Spleen (tissue), 11 donors: ENCODE measurements at regions not wholly inside any gene's neighbourhood (a gene's known extent, or its start where the extent isn't known, plus 50 kb on each side); places are given as distances from the start of the nearest gene placed in this dataset.

Source experiments
- DNase-seq: peaks from one replicate; pipeline ENCODE4 v3.0.0-alpha.2; 2020
- H3K27ac ChIP-seq, 8 donors: fragments of 200-600 bp; sonication (generic) in 7 of 8; 1 replicate in 4 of 8; 2 replicates in 4 of 8; pipeline versions ENCODE4 v1.5.0 to v1.8.0; 2016 to 2021; ENCODE audit warnings: inconsistent platforms in 4 of 8, mild to moderate bottlenecking in 4 of 8, moderate library complexity in 1 of 8
- H3K27me3 ChIP-seq, 7 donors: fragments of 200-600 bp; sonication (generic) in 6 of 7; replicated peaks in 1 of 7; 1 replicate in 4 of 7; 2 replicates in 3 of 7; pipeline versions ENCODE4 v1.5.0 to v1.8.0; 2016 to 2021; ENCODE audit warnings: inconsistent platforms in 3 of 7, mild to moderate bottlenecking in 1 of 7
- H3K36me3 ChIP-seq, 6 donors: fragments of 200-600 bp; sonication (generic) in 5 of 6; 1 replicate in 4 of 6; 2 replicates in 2 of 6; pipeline versions ENCODE4 v1.5.0 to v1.8.0; 2016 to 2021; ENCODE audit warnings: inconsistent platforms in 2 of 6
- H3K4me1 ChIP-seq, 6 donors: fragments of 200-600 bp; sonication (generic) in 5 of 6; 1 replicate in 3 of 6; 2 replicates in 3 of 6; pipeline versions ENCODE4 v1.5.0 to v1.8.0; 2016 to 2021; ENCODE audit warnings: inconsistent platforms in 3 of 6
- H3K4me3 ChIP-seq, 8 donors: fragments of 200-600 bp; sonication (generic) in 7 of 8; 1 replicate in 4 of 8; 2 replicates in 4 of 8; pipeline versions ENCODE4 v1.5.0 to v1.8.0; 2016 to 2021; ENCODE audit warnings: inconsistent platforms in 4 of 8, mild to moderate bottlenecking in 4 of 8, moderate library complexity in 2 of 8
- H3K9me3 ChIP-seq, 8 donors: fragments of 200-600 bp; sonication (generic) in 7 of 8; 1 replicate in 4 of 8; 2 replicates in 4 of 8; pipeline versions ENCODE4 v1.5.0 to v1.8.0; 2016 to 2021; ENCODE audit warnings: inconsistent platforms in 4 of 8
- CTCF ChIP-seq, 11 experiments: fragments of 200-600 bp in 7 of 11; fragments of 450-650 bp in 4 of 11; sonication (generic) in 4 of 11; IDR thresholded peaks in 8 of 11; conservative IDR thresholded peaks in 3 of 11; 1 replicate in 7 of 11; 2 replicates in 4 of 11; pipeline versions ENCODE4 v1.4.0 to v1.8.0; 2016 to 2021; ENCODE audit warnings: antibody characterized with exemption in 11 of 11, inconsistent platforms in 4 of 11, mild to moderate bottlenecking in 1 of 11
- POLR2A ChIP-seq, 3 donors: fragments of 450-650 bp; IDR thresholded peaks; one replicate each; pipeline ENCODE4 v1.5.1; 2017; ENCODE audit warnings: antibody characterized with exemption in 3 of 3, mild to moderate bottlenecking in 1 of 3
- POLR2AphosphoS5 ChIP-seq, 3 donors: sonication (generic); formaldehyde crosslinking; IDR thresholded peaks; one replicate each; pipeline ENCODE4 v1.5.1; 2017; ENCODE audit warnings: antibody characterized with exemption in 3 of 3
- WGBS, 5 donors: extraction: QIAGEN DNeasy Blood & Tissue Kit in 3 of 5; methylation state at CpG; one replicate each; pipeline versions ENCODE4 v1.1.5 to v1.1.7; 2013 to 2018; 5-methylcytosine and 5-hydroxymethylcytosine counted together
- intact Hi-C: fragments of 100-400 bp; cut with DNase I; formaldehyde crosslinking; loops from one replicate; pipeline ENCODE4 v1.15.0; 2023; ENCODE audit warnings: low total_unique reads
- donor health status: healthy with polysubstance abuse.
- donor health status: DM: no; HTN: no; CAD: no; lungs with moderate emphysema.
- donor health status: DM: no; HTN: no; CAD: no.
- donor health status: Bipolar disorder and iron deficiency.
- donor health status: healthy.
- donor health status: DM: no; HTN: no; CAD: no.
- donor health status: DM: yes; HTN: yes; CAD: no.

- H3K4me1 ChIP-seq, result no peaks in the 10 kb centered on the region
- H3K36me3 ChIP-seq, result no peaks in the 10 kb centered on the region
- no peak overlapping the region for H3K4me3 ChIP-seq
- no peak for TF ChIP-seq CTCF (IDR thresholded peaks at IDR 0.05 in 8 of 11, conservative IDR thresholded peaks at IDR 0.05 in 3 of 11)
- TF ChIP-seq POLR2A (IDR thresholded peaks at IDR 0.05), result no peak
- TF ChIP-seq POLR2AphosphoS5 (IDR thresholded peaks at IDR 0.05), result no peak
- DNase-seq, result no peak
- intact Hi-C loops, result no loop called here
- H3K9me3 ChIP-seq, result peaks cover 0 to 33% (median 5%) of the 10 kb centered on the region in 8 donors
- no peaks in the 10 kb centered on the region for H3K27me3 ChIP-seq
- H3K27ac ChIP-seq, result no peak overlapping the region
Measured at GRCh38 chr14:47929334-47929733, 253.9 kb upstream of the MDGA2 start.

- Histone ChIP-seq H3K27ac (no peak overlapping the region), H3K36me3 (no peaks in the 10 kb centered on the region), H3K4me3 (no peak overlapping the region), H3K4me1 (no peaks in the 10 kb centered on the region), H3K9me3 (peaks cover 0 to 17% (median 0%) of the 10 kb centered on the region in 8 donors), H3K27me3 (no peaks in the 10 kb centered on the region)
- intact Hi-C loops, result no loop called here
- TF ChIP-seq POLR2A (IDR thresholded peaks at IDR 0.05) (no peak), CTCF (IDR thresholded peaks at IDR 0.05 in 8 of 11, conservative IDR thresholded peaks at IDR 0.05 in 3 of 11) (no peak), POLR2AphosphoS5 (IDR thresholded peaks at IDR 0.05) (no peak)
- DNase-seq, result no peak
- WGBS, 5 donors, result 0 to 65% (median 2%) methylated on average over 1 of the region's 1 CpG
Measured at GRCh38 chr14:47921133-47921532, 245.7 kb upstream of the MDGA2 start.

GRCh38 chr14:47919997-47920396 is 244.6 kb upstream of the MDGA2 start:
- intact Hi-C loops, result no loop called here
- no peaks in the 10 kb centered on the region for H3K27me3 ChIP-seq
- DNase-seq, result no peak

GRCh38 chr14:47919334-47919846 is 244.0 kb upstream of the MDGA2 start:
- no peak for DNase-seq
- no peak for TF ChIP-seq CTCF (IDR thresholded peaks at IDR 0.05 in 8 of 11, conservative IDR thresholded peaks at IDR 0.05 in 3 of 11)
- TF ChIP-seq POLR2AphosphoS5 (IDR thresholded peaks at IDR 0.05), result no peak
- no peak for TF ChIP-seq POLR2A (IDR thresholded peaks at IDR 0.05)
- Histone ChIP-seq H3K4me3 (no peak overlapping the region), H3K9me3 (peaks cover 0 to 8% (median 0%) of the 10 kb centered on the region in 8 donors), H3K4me1 (no peaks in the 10 kb centered on the region), H3K36me3 (no peaks in the 10 kb centered on the region), H3K27me3 (no peaks in the 10 kb centered on the region), H3K27ac (no peak overlapping the region)
- 84 to 94% (median 87%) methylated on average over 5 to 8 of the region's 8 CpGs for WGBS, 5 donors
- intact Hi-C loops, result no loop called here

More at GRCh38 chr14:47919997-47920396, 244.6 kb upstream of the MDGA2 start:
- TF ChIP-seq POLR2A (IDR thresholded peaks at IDR 0.05) (no peak), CTCF (IDR thresholded peaks at IDR 0.05 in 8 of 11, conservative IDR thresholded peaks at IDR 0.05 in 3 of 11) (no peak), POLR2AphosphoS5 (IDR thresholded peaks at IDR 0.05) (no peak)
- Histone ChIP-seq H3K4me1 (no peaks in the 10 kb centered on the region), H3K4me3 (no peak overlapping the region), H3K9me3 (peaks cover 0 to 12% (median 0%) of the 10 kb centered on the region in 8 donors), H3K36me3 (no peaks in the 10 kb centered on the region), H3K27ac (no peak overlapping the region)
- WGBS, 5 donors, result 79 to 92% (median 84%) methylated on average over 6 of the region's 6 CpGs
